HL-60 (cell line): ENCODE measurements at regions not wholly inside any gene's neighbourhood (a gene's known extent, or its start where the extent isn't known, plus 50 kb on each side); places are given as distances from the start of the nearest gene placed in this dataset.

Experiments used
- GABPA ChIP-seq: IDR thresholded peaks from 2 replicates; pipeline ENCODE4 v1.6.1; 2012; ENCODE audit warnings: low read depth
- POLR2AphosphoS5 ChIP-seq: IDR thresholded peaks from 2 replicates; pipeline ENCODE4 v1.6.1; 2012; ENCODE audit warnings: low read depth
- SPI1 ChIP-seq: IDR thresholded peaks from 2 replicates; pipeline ENCODE4 v1.6.1; 2012; ENCODE audit warnings: low read depth, mild to moderate bottlenecking, borderline replicate concordance
- TF ChIP-seq, protein P1 (sequence below): IDR thresholded peaks from one replicate; pipeline ENCODE4 v1.5.1; 2011; ENCODE audit warnings: low read length, control low read depth, inconsistent platforms; ENCODE audit not compliant: insufficient read depth
- TF ChIP-seq, protein P2 (sequence below): IDR thresholded peaks from 2 replicates; pipeline ENCODE4 v1.6.1; 2012; ENCODE audit warnings: low read depth; ENCODE audit not compliant: insufficient replicate concordance

DNA sequence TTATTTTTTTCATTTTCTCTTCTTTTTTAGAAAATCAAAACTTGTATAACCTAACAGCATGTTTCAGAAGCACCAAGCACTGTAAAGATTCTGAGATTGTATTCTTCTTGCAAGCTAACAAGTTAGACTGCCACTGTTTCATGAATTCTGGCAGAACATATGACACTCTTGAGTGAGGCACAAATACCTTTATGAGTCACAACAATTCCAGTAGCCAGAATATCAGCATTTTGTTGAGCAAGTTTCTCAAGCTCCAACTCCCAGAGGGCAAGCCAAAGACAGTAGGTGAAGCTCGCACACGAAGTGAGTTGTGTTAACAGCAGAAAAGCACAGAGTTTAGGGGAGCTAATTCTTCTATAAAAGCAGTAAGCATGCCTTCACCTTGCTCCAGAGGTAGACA, 268.8 kb upstream of the NCAM2 start:
- TF ChIP-seq POLR2AphosphoS5 = no peak
- TF ChIP-seq, protein P1, sequence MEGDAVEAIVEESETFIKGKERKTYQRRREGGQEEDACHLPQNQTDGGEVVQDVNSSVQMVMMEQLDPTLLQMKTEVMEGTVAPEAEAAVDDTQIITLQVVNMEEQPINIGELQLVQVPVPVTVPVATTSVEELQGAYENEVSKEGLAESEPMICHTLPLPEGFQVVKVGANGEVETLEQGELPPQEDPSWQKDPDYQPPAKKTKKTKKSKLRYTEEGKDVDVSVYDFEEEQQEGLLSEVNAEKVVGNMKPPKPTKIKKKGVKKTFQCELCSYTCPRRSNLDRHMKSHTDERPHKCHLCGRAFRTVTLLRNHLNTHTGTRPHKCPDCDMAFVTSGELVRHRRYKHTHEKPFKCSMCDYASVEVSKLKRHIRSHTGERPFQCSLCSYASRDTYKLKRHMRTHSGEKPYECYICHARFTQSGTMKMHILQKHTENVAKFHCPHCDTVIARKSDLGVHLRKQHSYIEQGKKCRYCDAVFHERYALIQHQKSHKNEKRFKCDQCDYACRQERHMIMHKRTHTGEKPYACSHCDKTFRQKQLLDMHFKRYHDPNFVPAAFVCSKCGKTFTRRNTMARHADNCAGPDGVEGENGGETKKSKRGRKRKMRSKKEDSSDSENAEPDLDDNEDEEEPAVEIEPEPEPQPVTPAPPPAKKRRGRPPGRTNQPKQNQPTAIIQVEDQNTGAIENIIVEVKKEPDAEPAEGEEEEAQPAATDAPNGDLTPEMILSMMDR = no peak
- no peak for TF ChIP-seq GABPA
- TF ChIP-seq, protein P2, sequence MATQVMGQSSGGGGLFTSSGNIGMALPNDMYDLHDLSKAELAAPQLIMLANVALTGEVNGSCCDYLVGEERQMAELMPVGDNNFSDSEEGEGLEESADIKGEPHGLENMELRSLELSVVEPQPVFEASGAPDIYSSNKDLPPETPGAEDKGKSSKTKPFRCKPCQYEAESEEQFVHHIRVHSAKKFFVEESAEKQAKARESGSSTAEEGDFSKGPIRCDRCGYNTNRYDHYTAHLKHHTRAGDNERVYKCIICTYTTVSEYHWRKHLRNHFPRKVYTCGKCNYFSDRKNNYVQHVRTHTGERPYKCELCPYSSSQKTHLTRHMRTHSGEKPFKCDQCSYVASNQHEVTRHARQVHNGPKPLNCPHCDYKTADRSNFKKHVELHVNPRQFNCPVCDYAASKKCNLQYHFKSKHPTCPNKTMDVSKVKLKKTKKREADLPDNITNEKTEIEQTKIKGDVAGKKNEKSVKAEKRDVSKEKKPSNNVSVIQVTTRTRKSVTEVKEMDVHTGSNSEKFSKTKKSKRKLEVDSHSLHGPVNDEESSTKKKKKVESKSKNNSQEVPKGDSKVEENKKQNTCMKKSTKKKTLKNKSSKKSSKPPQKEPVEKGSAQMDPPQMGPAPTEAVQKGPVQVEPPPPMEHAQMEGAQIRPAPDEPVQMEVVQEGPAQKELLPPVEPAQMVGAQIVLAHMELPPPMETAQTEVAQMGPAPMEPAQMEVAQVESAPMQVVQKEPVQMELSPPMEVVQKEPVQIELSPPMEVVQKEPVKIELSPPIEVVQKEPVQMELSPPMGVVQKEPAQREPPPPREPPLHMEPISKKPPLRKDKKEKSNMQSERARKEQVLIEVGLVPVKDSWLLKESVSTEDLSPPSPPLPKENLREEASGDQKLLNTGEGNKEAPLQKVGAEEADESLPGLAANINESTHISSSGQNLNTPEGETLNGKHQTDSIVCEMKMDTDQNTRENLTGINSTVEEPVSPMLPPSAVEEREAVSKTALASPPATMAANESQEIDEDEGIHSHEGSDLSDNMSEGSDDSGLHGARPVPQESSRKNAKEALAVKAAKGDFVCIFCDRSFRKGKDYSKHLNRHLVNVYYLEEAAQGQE = no peak
- no peak for TF ChIP-seq SPI1
